SK-N-MC (cell line): ENCODE measurements at regions not wholly inside any gene's neighbourhood (a gene's known extent, or its start where the extent isn't known, plus 50 kb on each side); places are given as distances from the start of the nearest gene placed in this dataset.

ENCODE experiments used
- EZH2 ChIP-seq: fragments of 200-600 bp; sonication (generic); IDR thresholded peaks from one replicate; pipeline ENCODE4 v1.6.1; 2017; ENCODE audit warnings: antibody characterized with exemption
- FOXP2 ChIP-seq: optimal IDR thresholded peaks from 2 replicates; pipeline ENCODE3; 2011; ENCODE audit warnings: mild to moderate bottlenecking, moderate library complexity; ENCODE audit not compliant: insufficient read depth; ENCODE audit errors: extremely low read length, control extremely low read depth

DNA sequence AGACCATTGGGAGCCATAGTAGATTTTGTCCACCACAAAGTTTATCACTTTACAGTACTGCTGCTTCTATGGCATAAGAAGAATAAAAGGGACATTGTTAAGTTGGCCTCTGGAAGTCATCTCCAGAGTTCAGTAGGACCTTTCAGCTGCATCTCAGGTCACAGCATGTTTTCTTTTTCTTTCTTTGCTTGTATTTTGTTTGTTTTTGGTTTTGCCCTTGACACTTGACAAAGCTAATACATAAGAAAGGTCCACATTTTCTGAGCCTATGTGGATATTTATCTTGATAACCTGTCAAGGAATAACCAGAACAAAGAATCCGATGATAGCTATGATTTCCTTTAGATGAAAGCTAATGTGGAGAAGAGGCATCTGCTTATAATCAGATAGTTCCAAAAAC lies 101.6 kb upstream of the XIRP2 start:
- no peak for TF ChIP-seq EZH2
- TF ChIP-seq FOXP2 = no peak
